Karpas-422 (cell line): ENCODE measurements at regions not wholly inside any gene's neighbourhood (a gene's known extent, or its start where the extent isn't known, plus 50 kb on each side); places are given as distances from the start of the nearest gene placed in this dataset.

ENCODE experiments used
- DNase-seq: peaks from one replicate; pipeline ENCODE4 v3.0.0-alpha.2; 2015
- H2AFZ ChIP-seq: fragments of 200-600 bp; sonication (generic); 2 replicates; pipeline ENCODE4 v1.6.1; 2014; ENCODE audit warnings: antibody characterized with exemption, low read length, mixed read lengths
- H3K27ac ChIP-seq: fragments of 200-600 bp; sonication (generic); 2 replicates; pipeline ENCODE4 v1.5.1; 2014; ENCODE audit warnings: mild to moderate bottlenecking, low read length, moderate library complexity
- H3K27me3 ChIP-seq: fragments of 200-600 bp; sonication (generic); 2 replicates; pipeline ENCODE4 v1.6.1; 2014; ENCODE audit warnings: low read length, mixed read lengths
- H3K36me3 ChIP-seq: fragments of 200-600 bp; sonication (generic); 2 replicates; pipeline ENCODE4 v1.6.1; 2014; ENCODE audit warnings: low read length, mixed read lengths; ENCODE audit not compliant: insufficient read depth
- H3K4me1 ChIP-seq: fragments of 200-600 bp; sonication (generic); 2 replicates; pipeline ENCODE4 v1.6.1; 2014; ENCODE audit warnings: mild to moderate bottlenecking, low read length, mixed read lengths
- H3K4me2 ChIP-seq: fragments of 200-600 bp; sonication (generic); 2 replicates; pipeline ENCODE4 v1.6.1; 2014; ENCODE audit warnings: low read length, low read depth, mild to moderate bottlenecking; ENCODE audit not compliant: poor library complexity, severe bottlenecking
- H3K4me3 ChIP-seq: fragments of 200-600 bp; sonication (generic); 2 replicates; pipeline ENCODE4 v1.5.1; 2014; ENCODE audit warnings: mild to moderate bottlenecking, antibody characterized with exemption, low read length, mixed read lengths
- H3K79me2 ChIP-seq: fragments of 200-600 bp; sonication (generic); 2 replicates; pipeline ENCODE4 v1.6.1; 2014; ENCODE audit warnings: mild to moderate bottlenecking, low read length, mixed read lengths
- H3K9ac ChIP-seq: fragments of 200-600 bp; sonication (generic); 2 replicates; pipeline ENCODE4 v1.6.0; 2014; ENCODE audit warnings: low read length
- H3K9me2 ChIP-seq: fragments of 200-600 bp; sonication (generic), shearing (Covaris generic); replicated peaks from 2 replicates; pipeline ENCODE4 v1.6.0; 2014; ENCODE audit warnings: mild to moderate bottlenecking, low read length, moderate library complexity; ENCODE audit not compliant: insufficient read depth
- H3K9me3 ChIP-seq: fragments of 300-700, 200-600 bp; sonication (generic); 2 replicates; pipeline ENCODE4 v1.6.1; 2014; ENCODE audit warnings: low read length, mixed read lengths
- H4K20me1 ChIP-seq: fragments of 200-600 bp; sonication (generic); 2 replicates; pipeline ENCODE4 v1.6.1; 2014; ENCODE audit warnings: mild to moderate bottlenecking, antibody characterized with exemption, low read length, low read depth; ENCODE audit not compliant: insufficient read depth

DNA sequence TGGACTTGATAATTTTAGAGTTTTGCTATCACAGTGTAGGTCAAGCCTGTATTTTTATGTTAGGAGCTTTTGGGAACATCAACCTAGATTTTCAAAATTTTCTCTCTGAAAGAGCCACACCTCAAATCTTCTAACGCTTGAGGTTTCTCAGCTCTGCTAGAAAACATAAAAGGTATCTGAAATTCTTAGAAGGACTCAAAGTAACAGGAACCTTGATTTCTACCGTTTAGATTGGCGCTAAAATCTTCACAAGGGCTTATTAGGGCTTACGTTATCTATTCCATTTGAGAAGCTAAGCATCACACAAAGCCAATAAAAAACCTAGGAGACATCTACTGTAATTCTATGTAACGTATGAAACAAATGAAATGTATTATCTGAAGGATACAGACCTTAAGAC is 192.4 kb downstream of the AHR start:
- no peaks in the 10 kb centered on the region for H3K9me3 ChIP-seq

DNA sequence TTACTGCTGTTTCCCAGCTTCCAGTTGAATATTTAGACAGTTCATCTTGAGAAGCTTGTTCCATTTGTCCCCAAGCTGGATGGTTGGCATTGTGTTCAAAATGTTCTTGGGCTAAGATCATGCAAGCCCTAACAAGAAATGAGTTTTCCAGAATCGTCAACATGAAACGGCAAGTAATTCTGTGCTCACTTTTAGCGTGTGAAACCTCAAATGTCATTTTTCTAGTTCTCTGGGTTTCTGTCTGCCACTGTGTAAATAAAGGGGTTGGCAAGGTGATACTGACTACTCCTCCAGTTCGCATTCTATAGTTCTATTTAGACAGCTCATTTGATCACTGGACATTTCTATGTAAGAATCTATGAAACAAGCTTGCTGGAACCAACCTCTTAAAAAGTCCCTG is 194.0 kb downstream of the AHR start:
- no peak for DNase-seq
- H3K4me2 ChIP-seq = no peak overlapping the region
- no peaks in the 10 kb centered on the region for H3K9me2 ChIP-seq
- H3K9ac ChIP-seq = no peak overlapping the region
- H3K79me2 ChIP-seq = no peaks in the 10 kb centered on the region
- no peak overlapping the region for H3K27ac ChIP-seq
- no peak overlapping the region for H3K4me3 ChIP-seq
- H4K20me1 ChIP-seq = no peaks in the 10 kb centered on the region
- no peaks in the 10 kb centered on the region for H3K27me3 ChIP-seq
- H3K4me1 ChIP-seq = 0 out of 2 replicates have a peak, but pooled peaks cover 1% of the 10 kb centered on the region
- no peak overlapping the region for H2AFZ ChIP-seq
- no peaks in the 10 kb centered on the region for H3K9me3 ChIP-seq
- H3K36me3 ChIP-seq = no peaks in the 10 kb centered on the region

More for the DNA sequence above, 192.4 kb downstream of the AHR start:
- Histone ChIP-seq H2AFZ (no peak overlapping the region), H3K4me2 (no peak overlapping the region), H3K27ac (no peak overlapping the region), H3K4me3 (no peak overlapping the region), H3K9me2 (no peaks in the 10 kb centered on the region), H3K36me3 (no peaks in the 10 kb centered on the region), H3K79me2 (no peaks in the 10 kb centered on the region), H4K20me1 (no peaks in the 10 kb centered on the region), H3K27me3 (no peaks in the 10 kb centered on the region), H3K9ac (no peak overlapping the region), H3K4me1 (no peaks in the 10 kb centered on the region)
- no peak for DNase-seq

DNA sequence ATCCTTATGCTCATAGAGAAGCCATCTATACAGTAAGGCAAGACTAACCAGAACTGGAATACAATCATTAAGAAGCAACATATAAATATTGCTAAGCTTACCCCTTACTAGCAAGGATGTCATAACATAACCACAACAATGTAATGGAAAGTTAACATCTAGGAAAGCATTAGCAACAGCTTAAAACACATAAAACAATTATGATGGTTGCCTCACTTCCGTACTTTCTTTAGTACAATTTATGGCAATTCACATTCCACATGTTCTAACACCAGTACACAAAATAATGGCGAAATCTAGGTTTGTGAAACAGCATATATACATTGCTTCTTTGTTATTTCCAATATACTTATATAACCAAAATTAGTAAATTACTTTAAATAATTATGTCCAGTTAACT is 195.0 kb downstream of the AHR start:
- H3K27ac ChIP-seq = no peak overlapping the region
- 0 out of 2 replicates have a peak, but pooled peaks cover 3% of the 10 kb centered on the region for H3K4me1 ChIP-seq
- H4K20me1 ChIP-seq = no peaks in the 10 kb centered on the region
- no peak overlapping the region for H2AFZ ChIP-seq
- no peaks in the 10 kb centered on the region for H3K36me3 ChIP-seq
- no peaks in the 10 kb centered on the region for H3K27me3 ChIP-seq
- no peak for DNase-seq
- H3K9me2 ChIP-seq = no peaks in the 10 kb centered on the region
- H3K4me2 ChIP-seq = no peak overlapping the region
- H3K79me2 ChIP-seq = no peaks in the 10 kb centered on the region
- no peaks in the 10 kb centered on the region for H3K9me3 ChIP-seq
- no peak overlapping the region for H3K4me3 ChIP-seq
- no peak overlapping the region for H3K9ac ChIP-seq

DNA sequence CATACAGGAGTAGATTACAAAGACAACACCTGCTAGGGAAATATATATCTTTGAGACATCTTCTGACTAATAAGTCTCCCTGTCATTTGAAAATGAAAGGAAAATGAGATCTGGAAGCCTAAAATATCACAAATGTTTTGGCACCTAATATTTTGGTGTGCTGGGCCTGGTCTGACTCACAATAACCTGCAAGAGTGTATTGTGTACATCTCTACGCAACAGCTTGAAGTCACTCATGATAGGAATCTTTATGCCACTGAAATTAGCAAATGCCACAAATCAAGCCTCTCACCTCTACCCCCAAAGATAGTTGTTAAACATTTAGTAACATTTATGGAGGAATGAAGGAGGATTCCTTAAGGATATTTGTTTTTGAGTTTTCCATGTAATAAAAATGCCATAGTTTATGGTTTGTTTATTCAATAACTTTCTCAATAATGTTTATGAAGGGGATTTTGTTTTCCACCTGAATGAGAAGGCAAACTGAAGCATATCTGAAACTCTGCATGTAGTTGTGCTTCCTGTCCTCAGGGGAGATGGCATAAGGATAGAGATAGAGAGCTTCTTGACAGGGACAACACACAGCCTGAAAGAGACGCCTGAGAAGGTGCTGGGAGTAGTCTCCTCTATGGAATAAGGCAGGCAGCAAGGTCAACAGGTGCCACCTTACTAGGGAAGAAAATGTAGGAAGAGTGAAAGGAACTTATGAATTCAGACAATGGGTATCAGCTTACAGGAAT is 197.4 kb downstream of the AHR start:
- Histone ChIP-seq H2AFZ (no peak overlapping the region), H3K4me2 (no peak overlapping the region), H3K4me1 (0 out of 2 replicates have a peak, but pooled peaks cover 3% of the 10 kb centered on the region), H3K27me3 (no peaks in the 10 kb centered on the region), H3K9me2 (no peaks in the 10 kb centered on the region), H3K9me3 (no peaks in the 10 kb centered on the region), H3K79me2 (no peaks in the 10 kb centered on the region), H3K27ac (no peak overlapping the region), H4K20me1 (no peaks in the 10 kb centered on the region), H3K4me3 (no peak overlapping the region), H3K9ac (no peak overlapping the region), H3K36me3 (no peaks in the 10 kb centered on the region)
- no peak for DNase-seq

DNA sequence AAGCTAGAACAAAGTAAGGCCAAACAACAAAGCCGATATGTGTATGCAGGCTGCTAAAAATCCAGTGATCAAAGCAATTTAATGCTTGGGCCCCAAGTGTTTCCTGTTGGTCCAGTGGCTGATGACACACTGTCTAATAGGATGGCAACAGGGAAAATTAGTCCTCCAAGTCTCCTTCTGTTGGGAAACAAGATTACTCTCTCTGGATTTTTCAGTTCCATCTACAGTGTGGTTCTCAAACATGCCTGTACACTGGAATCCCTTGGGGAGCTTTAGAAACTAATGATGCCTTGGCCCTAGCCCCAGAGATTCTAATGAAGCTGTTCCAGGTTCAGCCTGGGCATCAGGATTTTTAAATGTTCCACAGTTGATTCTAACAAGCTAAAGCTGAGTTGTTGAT is 198.7 kb downstream of the AHR start:
- no peak overlapping the region for H3K4me3 ChIP-seq
- H3K27ac ChIP-seq = no peak overlapping the region
- no peaks in the 10 kb centered on the region for H3K9me3 ChIP-seq
- no peaks in the 10 kb centered on the region for H3K79me2 ChIP-seq
- no peak overlapping the region for H3K4me2 ChIP-seq
- no peak for DNase-seq
- H3K9ac ChIP-seq = no peak overlapping the region
- no peaks in the 10 kb centered on the region for H3K9me2 ChIP-seq
- no peak overlapping the region for H2AFZ ChIP-seq
- H4K20me1 ChIP-seq = no peaks in the 10 kb centered on the region
- no peaks in the 10 kb centered on the region for H3K36me3 ChIP-seq
- no peaks in the 10 kb centered on the region for H3K27me3 ChIP-seq
- H3K4me1 ChIP-seq = 0 out of 2 replicates have a peak, but pooled peaks cover 3% of the 10 kb centered on the region

DNA sequence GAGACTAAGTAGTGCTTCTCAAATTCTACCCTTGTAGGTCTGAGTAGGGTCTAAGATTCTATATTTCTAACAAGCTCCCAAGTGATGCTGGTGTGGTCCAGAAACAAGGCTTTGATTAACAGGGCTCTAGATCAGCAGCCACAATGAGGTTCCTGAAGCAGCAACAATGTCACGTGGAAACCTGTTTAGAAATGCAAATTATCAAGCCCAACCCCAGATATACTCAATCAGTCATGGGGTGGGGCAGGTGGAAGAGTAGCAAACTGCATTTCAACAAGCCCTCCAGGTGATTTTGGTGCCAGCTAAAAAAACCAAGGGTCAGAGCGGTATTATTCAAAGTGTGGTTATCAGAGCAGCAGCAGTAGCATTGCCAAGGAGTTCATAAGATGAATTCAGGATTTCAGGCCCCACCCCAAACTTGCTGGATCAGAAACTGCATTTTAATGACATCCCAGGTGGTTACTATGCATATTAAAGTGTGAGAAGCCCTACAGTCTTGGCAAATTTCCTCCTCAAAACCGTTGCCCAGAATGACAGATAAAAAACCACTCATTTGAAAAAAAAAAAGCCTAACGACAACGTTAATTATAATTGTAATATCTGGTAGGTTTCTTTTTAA is 199.2 kb downstream of the AHR start:
- H3K79me2 ChIP-seq = no peaks in the 10 kb centered on the region
- no peak overlapping the region for H3K9ac ChIP-seq
- no peak overlapping the region for H3K4me3 ChIP-seq
- H3K9me2 ChIP-seq = no peaks in the 10 kb centered on the region
- H3K27me3 ChIP-seq = no peaks in the 10 kb centered on the region
- H2AFZ ChIP-seq = no peak overlapping the region
- no peak for DNase-seq
- H3K36me3 ChIP-seq = no peaks in the 10 kb centered on the region
- H3K4me2 ChIP-seq = no peak overlapping the region
- H4K20me1 ChIP-seq = no peaks in the 10 kb centered on the region
- no peaks in the 10 kb centered on the region for H3K9me3 ChIP-seq
- no peak overlapping the region for H3K27ac ChIP-seq
- 0 out of 2 replicates have a peak, but pooled peaks cover 3% of the 10 kb centered on the region for H3K4me1 ChIP-seq

DNA sequence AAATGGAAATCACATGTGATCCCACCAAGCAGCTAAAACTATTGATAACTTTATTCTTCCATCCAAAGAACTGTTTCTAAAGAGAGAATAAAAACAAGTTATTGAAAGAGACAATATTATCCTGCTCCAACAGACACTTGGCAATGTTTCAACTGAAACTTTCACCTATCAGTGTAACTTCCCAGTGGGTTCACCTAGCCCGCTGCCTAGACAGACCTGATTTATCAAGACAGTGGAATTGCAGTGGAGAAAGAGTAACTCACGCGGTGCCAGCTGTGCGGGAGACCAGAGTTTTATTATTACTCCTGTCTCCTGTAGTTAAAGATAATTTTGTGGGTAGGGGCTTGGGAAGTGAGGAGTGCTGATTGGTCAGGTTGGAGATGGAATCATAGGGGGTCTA is 199.8 kb downstream of the AHR start:
- no peak overlapping the region for H3K27ac ChIP-seq
- H3K36me3 ChIP-seq = no peaks in the 10 kb centered on the region
- H3K79me2 ChIP-seq = no peaks in the 10 kb centered on the region
- no peak overlapping the region for H3K4me2 ChIP-seq
- H3K4me3 ChIP-seq = no peak overlapping the region
- no peak for DNase-seq
- no peak overlapping the region for H2AFZ ChIP-seq
- H3K27me3 ChIP-seq = no peaks in the 10 kb centered on the region
- no peaks in the 10 kb centered on the region for H3K9me3 ChIP-seq
- H3K4me1 ChIP-seq = 0 out of 2 replicates have a peak, but pooled peaks cover 3% of the 10 kb centered on the region
- H3K9me2 ChIP-seq = no peaks in the 10 kb centered on the region
- no peaks in the 10 kb centered on the region for H4K20me1 ChIP-seq
- no peak overlapping the region for H3K9ac ChIP-seq

DNA sequence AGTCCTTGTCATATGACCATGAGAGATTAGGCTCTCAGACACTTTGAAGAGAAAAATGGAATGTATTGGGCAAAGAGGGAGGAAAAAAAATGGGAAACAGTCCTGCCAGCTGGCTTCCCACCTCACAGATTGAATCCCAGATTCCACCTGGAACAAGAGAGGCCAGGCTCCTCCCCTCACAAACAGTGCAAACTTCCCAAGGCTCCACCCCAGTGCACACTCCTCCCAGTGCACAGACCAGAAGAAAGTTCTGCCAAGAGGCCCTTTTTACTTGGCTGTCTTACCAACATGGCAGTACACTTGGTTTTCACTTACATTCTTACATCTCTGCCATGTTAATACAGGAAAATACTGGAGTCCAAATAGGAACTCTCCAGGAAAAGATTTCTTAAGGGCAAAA is 202.3 kb downstream of the AHR start:
- H3K36me3 ChIP-seq = no peaks in the 10 kb centered on the region
- H2AFZ ChIP-seq = no peak overlapping the region
- DNase-seq = no peak
- no peaks in the 10 kb centered on the region for H4K20me1 ChIP-seq
- no peaks in the 10 kb centered on the region for H3K9me2 ChIP-seq
- 0 out of 2 replicates have a peak, but pooled peaks cover 3% of the 10 kb centered on the region for H3K4me1 ChIP-seq
- H3K9ac ChIP-seq = no peak overlapping the region
- no peaks in the 10 kb centered on the region for H3K27me3 ChIP-seq
- H3K4me3 ChIP-seq = no peak overlapping the region
- H3K27ac ChIP-seq = no peak overlapping the region
- no peaks in the 10 kb centered on the region for H3K79me2 ChIP-seq
- H3K9me3 ChIP-seq = no peaks in the 10 kb centered on the region
- no peak overlapping the region for H3K4me2 ChIP-seq
